Left ventricle myocardium inferior (tissue), 1 donor: ENCODE measurements at regions not wholly inside any gene's neighbourhood (a gene's known extent, or its start where the extent isn't known, plus 50 kb on each side); places are given as distances from the start of the nearest gene placed in this dataset.

ENCODE experiments used
- DNase-seq: peaks from one replicate; pipeline ENCODE4 v3.0.0-alpha.2; 2020
- H3K27ac ChIP-seq: fragments of 200-600 bp; replicated peaks from 2 replicates; pipeline ENCODE4 v1.8.0; 2021
- H3K27me3 ChIP-seq: fragments of 200-600 bp; 2 replicates; pipeline ENCODE4 v1.8.0; 2021; ENCODE audit warnings: low read depth
- H3K36me3 ChIP-seq: fragments of 200-600 bp; 2 replicates; pipeline ENCODE4 v1.8.0; 2021
- H3K4me1 ChIP-seq: fragments of 200-600 bp; 2 replicates; pipeline ENCODE4 v1.8.0; 2021
- H3K4me3 ChIP-seq: fragments of 200-600 bp; 2 replicates; pipeline ENCODE4 v1.8.0; 2021; ENCODE audit warnings: mild to moderate bottlenecking, moderate library complexity
- H3K9me3 ChIP-seq: fragments of 200-600 bp; replicated peaks from 2 replicates; pipeline ENCODE4 v1.8.0; 2021
- intact Hi-C: fragments of 100-400 bp; cut with micrococcal nuclease; formaldehyde crosslinking; loops from one replicate; pipeline ENCODE4 v1.11.0; 2022
- TF ChIP-seq, protein P1 (sequence below): fragments of 200-600 bp; IDR thresholded peaks from 2 replicates; pipeline ENCODE4 v1.8.0; 2021; ENCODE audit warnings: antibody characterized with exemption, mild to moderate bottlenecking, borderline replicate concordance
- donor health status: DM: no; HTN: yes; CAD: no; lungs with severe emphysema.

DNA sequence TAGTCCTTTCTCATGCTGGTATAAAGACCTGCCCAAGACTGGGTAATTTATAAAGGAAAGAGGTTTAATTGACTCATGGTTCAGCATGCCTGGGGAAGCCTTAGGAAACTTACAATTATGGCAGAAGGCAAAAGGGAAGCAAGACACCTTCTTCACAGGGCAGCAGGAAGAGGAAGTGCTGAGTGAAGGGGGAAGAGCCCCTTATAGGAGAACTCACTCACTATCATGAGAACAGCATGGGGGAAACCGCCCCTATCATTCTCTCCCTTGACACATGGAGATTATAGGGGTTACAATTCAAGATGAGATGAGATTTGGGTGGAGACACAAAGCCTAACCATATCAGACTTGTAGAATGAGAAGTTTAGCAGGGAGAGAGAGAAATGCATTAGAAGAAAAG, 373.3 kb upstream of the DIAPH2 start:
- no peaks in the 10 kb centered on the region for H3K27me3 ChIP-seq
- DNase-seq, result no peak
- H3K27ac ChIP-seq, result no peak overlapping the region
- intact Hi-C loops, result no loop called here
- H3K9me3 ChIP-seq, result no peaks in the 10 kb centered on the region
- H3K4me3 ChIP-seq, result no peak overlapping the region
- no peaks in the 10 kb centered on the region for H3K4me1 ChIP-seq
- no peaks in the 10 kb centered on the region for H3K36me3 ChIP-seq
- TF ChIP-seq, protein P1, sequence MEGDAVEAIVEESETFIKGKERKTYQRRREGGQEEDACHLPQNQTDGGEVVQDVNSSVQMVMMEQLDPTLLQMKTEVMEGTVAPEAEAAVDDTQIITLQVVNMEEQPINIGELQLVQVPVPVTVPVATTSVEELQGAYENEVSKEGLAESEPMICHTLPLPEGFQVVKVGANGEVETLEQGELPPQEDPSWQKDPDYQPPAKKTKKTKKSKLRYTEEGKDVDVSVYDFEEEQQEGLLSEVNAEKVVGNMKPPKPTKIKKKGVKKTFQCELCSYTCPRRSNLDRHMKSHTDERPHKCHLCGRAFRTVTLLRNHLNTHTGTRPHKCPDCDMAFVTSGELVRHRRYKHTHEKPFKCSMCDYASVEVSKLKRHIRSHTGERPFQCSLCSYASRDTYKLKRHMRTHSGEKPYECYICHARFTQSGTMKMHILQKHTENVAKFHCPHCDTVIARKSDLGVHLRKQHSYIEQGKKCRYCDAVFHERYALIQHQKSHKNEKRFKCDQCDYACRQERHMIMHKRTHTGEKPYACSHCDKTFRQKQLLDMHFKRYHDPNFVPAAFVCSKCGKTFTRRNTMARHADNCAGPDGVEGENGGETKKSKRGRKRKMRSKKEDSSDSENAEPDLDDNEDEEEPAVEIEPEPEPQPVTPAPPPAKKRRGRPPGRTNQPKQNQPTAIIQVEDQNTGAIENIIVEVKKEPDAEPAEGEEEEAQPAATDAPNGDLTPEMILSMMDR, result no peak

DNA sequence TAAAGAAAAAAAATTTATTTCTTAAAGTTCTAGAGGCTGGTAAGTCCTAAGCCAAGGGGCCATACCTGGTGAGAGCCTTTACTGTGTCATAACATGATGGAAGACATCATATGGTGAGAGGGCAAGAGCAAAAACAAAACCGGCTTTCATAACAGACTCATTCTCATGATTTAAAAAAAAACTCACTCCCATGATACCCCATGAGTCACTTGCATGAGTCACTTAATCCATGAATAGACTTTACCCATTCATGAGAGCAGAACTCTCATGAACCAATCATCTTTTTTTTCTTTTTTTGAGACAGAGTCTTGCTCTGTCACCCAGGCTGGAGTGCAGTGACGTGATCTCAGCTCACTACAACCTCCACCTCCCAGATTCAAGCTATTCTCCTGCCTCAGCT, 369.7 kb upstream of the DIAPH2 start:
- no peaks in the 10 kb centered on the region for H3K4me1 ChIP-seq
- H3K27ac ChIP-seq, result no peak overlapping the region
- TF ChIP-seq, protein P1, result no peak
- H3K27me3 ChIP-seq, result no peaks in the 10 kb centered on the region
- H3K36me3 ChIP-seq, result no peaks in the 10 kb centered on the region
- H3K4me3 ChIP-seq, result no peak overlapping the region
- no peaks in the 10 kb centered on the region for H3K9me3 ChIP-seq
- intact Hi-C loops, result no loop called here
- DNase-seq, result no peak

DNA sequence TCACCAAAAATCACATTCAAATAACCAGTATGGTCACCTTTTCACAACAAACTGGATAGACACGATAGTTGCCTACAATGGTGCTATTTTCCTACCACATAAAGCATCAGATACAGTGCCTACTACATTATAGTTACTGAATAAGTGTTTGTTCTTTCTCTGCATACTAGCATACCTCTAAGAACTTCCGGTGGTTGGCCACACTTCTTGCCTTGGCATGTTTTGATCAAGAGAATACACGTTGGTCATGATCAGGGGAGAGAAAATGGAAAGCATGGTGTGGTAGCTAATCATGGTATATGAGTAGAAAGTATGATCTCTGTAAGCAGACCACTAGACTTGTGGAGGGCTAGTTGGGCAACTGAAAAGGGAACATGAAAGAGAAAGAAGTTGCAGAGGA, 322.8 kb upstream of the DIAPH2 start:
- intact Hi-C loops, result no loop called here
- TF ChIP-seq, protein P1, result no peak
- no peak for DNase-seq

DNA sequence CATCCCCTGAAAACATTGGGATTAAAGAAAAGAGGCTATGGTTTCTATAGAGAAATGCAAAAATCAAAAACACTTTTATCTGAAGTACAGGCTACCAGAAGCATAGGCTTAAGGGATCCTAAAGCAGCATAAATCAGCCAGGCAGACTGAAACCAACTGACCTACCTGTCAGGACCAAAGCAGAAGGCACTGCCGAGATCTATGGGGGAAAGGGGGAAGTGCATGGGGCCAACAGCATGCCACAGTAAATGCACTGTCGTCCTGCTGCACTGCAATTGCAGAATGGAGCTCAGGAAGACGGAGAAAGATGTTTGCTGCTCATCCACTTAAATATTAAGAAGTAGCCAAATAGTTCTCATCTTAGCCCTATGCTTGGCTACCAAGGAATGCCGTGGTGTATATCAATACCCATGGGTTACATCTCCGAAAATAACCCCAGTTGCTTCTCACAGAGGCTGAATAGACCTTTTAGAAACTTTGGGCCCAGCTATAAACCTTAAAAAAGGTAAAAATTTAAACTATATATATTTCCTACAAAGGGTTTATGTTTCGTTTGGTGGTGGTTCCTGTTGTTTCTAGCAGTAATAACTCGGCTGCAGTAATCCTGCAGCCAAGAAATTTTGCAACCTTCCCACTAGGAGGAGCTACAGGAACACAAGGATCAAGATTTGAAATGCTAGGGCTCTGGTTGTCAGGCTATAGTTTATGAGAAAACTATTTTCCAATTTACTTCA, 312.2 kb upstream of the DIAPH2 start:
- H3K36me3 ChIP-seq, result no peaks in the 10 kb centered on the region
- intact Hi-C loops, result no loop called here
- no peak for DNase-seq

More for the DNA sequence above, 322.8 kb upstream of the DIAPH2 start:
- Histone ChIP-seq H3K4me3 (no peak overlapping the region), H3K36me3 (no peaks in the 10 kb centered on the region), H3K27ac (no peak overlapping the region), H3K4me1 (no peaks in the 10 kb centered on the region), H3K9me3 (no peaks in the 10 kb centered on the region), H3K27me3 (no peaks in the 10 kb centered on the region)

DNA sequence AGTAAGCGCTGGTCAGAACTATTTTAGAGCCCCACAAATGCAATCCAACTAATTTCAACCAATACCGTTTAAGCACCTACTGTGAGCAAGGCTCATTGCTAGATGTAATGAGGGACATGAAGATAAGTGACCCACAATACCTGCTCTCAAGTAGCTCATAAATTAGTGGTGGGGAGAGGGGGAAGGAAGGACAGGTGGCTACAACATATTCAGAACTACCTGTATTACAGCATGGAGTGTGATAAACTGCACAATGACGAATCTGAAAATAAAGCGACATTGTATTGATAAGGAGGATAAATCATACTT, 311.6 kb upstream of the DIAPH2 start:
- TF ChIP-seq, protein P1, result no peak
- Histone ChIP-seq H3K9me3 (no peaks in the 10 kb centered on the region), H3K27me3 (no peaks in the 10 kb centered on the region), H3K4me3 (no peak overlapping the region), H3K36me3 (no peaks in the 10 kb centered on the region), H3K27ac (no peak overlapping the region), H3K4me1 (no peaks in the 10 kb centered on the region)
- no peak for DNase-seq
- intact Hi-C loops, result no loop called here

More for the DNA sequence above, 312.2 kb upstream of the DIAPH2 start:
- no peaks in the 10 kb centered on the region for H3K9me3 ChIP-seq
- no peaks in the 10 kb centered on the region for H3K4me1 ChIP-seq
- peak overlapping the region; percentile 32 for H3K4me3 ChIP-seq
- H3K27me3 ChIP-seq, result no peaks in the 10 kb centered on the region
- TF ChIP-seq, protein P1, result peak; percentile 70
- no peak overlapping the region for H3K27ac ChIP-seq

DNA sequence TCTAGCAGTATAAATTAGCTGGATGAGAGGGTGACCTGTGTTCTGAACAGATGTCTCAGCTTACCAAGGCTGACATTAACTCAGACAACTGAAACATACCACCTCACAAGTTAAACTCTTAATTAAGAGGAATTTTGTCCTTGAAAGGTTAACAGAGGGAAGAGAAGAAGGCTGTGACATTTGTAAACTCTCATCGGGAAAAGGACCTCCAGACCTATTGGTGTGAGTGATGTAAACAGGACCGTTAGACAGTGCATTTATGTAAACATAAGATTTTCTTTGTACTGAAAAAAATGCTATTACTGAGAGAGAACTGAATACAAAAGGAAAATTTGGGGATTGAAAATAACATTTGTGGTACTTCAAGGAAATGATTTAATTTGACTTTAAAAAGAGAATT, 308.4 kb upstream of the DIAPH2 start:
- H3K36me3 ChIP-seq, result no peaks in the 10 kb centered on the region
- H3K27me3 ChIP-seq, result no peaks in the 10 kb centered on the region
- no peaks in the 10 kb centered on the region for H3K4me1 ChIP-seq
- no peak overlapping the region for H3K27ac ChIP-seq
- no peak for DNase-seq
- intact Hi-C loops, result no loop called here
- TF ChIP-seq, protein P1, result no peak
- no peaks in the 10 kb centered on the region for H3K9me3 ChIP-seq
- H3K4me3 ChIP-seq, result no peak overlapping the region
